ENCODE measurements at regions not wholly inside any gene's neighbourhood (a gene's known extent, or its start where the extent isn't known, plus 50 kb on each side); places are given as distances from the start of the nearest gene placed in this dataset.
"Not testable (repeated sequence)": the region's sequence is repeated elsewhere in the genome, so short reads cannot be mapped to it uniquely, and the experiment has no call there.

- DNase-seq (ENCODE audit: low spot score) = no peak
Observed at GRCh38 chr6:133114973-133115372, 126.2 kb upstream of the EYA4 start.

GRCh38 chr6:133115946-133116345 lies 125.2 kb upstream of the EYA4 start:
- no peak for DNase-seq (ENCODE audit: low spot score)

GRCh38 chr6:133128191-133128590 lies 113.0 kb upstream of the EYA4 start:
- no peak for DNase-seq (ENCODE audit: low spot score)

GRCh38 chr6:133129556-133129955 lies 111.6 kb upstream of the EYA4 start:
- no peak for DNase-seq (ENCODE audit: low spot score)

- DNase-seq (ENCODE audit: low spot score) = no peak
Observed at GRCh38 chr6:133130863-133131262, 110.3 kb upstream of the EYA4 start.

DNA sequence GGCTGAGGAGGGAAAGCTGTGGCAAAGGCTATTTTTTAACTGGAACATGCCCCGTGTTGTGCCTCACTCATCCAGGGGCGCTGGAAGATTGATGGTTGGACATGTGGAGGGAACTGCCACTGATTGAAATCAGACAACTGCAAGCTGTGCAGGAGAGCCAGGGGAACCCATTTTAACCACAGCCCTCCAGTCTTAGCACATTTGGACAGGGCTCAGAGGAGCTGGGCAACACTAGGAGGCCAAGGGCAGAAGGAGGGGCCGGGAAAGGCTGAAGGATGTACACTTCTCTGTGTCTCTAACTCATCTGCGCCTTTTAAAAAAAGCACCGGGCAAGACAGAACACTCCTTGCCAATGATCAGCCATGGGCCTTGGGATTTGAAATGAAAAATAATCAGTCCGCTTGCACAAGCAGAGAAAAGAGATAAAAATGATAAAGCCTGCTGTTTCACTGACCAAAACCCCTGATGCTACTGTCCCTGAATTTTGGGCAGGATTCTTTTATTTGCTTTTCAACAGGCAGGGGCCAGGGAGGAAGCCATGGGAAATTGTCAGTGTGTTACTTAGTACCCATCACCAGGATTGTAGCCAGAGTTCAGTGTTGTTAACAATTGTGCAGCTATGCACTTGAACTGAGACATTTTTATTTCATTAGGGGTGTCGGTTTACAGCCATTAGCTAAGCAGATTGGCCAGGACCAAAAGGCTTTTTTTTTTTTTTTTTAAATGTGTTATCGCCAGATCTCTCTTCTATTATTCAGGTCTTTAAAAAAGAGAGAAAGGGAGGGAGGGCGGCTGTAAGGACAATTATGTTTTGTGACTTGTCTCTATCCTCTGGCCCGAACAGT lies 109.3 kb upstream of the EYA4 start:
- DNase-seq (ENCODE audit: low spot score) = no peak

GRCh38 chr6:133132466-133132971 lies 108.6 kb upstream of the EYA4 start:
- no peak for DNase-seq (ENCODE audit: low spot score)

- DNase-seq (ENCODE audit: low spot score) = no peak
Observed at GRCh38 chr6:133136177-133136880, 104.8 kb upstream of the EYA4 start.

DNA sequence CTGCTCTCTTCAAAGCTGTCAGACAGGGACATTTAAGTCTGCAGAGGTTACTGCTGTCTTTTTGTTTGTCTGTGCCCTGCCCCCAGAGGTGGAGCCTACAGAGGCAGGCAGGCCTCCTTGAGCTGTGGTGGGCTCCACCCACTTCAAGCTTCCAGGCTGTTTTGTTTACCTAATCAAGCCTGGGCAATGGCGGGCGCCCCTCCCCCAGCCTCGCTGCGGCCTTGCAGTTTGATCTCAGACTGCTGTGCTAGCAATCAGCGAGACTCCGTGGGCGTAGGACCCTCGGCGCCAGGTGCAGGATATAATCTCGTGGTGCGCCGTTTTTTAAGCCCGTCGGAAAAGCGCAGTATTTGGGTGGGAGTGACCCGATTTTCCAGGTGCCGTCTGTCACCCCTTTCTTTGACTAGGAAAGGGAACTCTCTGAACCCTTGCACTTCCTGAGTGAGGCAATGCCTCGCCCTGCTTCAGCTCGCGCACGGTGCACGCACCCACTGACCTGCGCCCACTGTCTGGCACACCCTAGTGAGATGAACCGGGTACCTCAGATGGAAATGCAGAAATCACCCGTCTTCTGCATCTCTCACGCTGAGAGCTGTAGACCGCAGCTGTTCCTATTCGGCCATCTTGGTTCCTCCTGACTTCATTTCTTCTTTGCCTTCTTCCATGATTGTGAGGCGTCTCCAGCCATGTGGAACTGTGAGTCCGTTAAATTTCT lies 93.5 kb upstream of the EYA4 start:
- DNase-seq (ENCODE audit: low spot score) = not testable (repeated sequence)

DNA sequence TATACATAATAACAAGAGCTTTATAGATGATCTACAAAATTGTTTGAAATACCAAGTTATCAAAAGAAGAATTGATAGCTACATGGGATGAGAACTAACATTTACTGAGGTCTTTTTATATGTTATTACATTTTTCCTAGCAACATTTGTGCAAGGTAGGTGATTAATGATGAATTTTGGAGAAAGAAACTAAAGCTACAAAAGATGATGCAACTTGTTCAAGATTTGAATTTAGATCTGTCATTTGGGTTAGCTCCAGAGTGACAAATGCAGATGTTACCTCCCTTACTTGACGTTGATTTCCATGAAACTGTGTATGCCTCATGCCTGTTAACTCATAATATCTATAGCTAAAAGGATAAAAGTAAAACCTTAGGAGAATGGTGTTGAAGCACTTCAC lies 84.5 kb upstream of the EYA4 start:
- no peak for DNase-seq (ENCODE audit: low spot score)

GRCh38 chr6:133157995-133158394 lies 83.2 kb upstream of the EYA4 start:
- DNase-seq (ENCODE audit: low spot score) = no peak

DNA sequence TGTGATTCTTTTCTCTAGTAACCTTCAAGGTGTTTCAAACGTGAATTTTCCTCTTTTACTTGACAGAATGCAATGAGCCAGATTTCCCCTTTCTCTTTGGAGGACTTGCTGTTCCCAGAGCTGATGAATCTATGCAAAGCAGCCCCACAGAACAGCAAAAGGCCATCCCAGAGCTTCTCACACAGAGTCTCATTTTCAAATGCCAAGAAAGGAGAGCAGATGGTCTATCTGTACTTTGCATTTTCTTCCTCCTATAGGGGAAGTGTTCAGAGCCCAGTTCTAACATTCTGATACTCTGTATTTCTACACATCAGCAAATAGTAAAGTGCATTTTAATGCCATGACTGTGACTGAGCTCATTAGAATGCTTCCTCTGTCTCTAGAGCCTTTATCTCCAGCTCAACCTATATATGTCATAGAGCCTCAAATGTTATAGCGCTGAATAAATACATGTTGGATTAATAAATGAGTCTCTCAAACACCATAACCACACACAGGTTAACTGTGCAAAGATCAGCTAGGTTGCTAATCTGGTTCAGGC lies 81.8 kb upstream of the EYA4 start:
- DNase-seq (ENCODE audit: low spot score) = peak; percentile 8

- DNase-seq (ENCODE audit: low spot score) = no peak
Observed at GRCh38 chr6:133160536-133160935, 80.6 kb upstream of the EYA4 start.

DNA sequence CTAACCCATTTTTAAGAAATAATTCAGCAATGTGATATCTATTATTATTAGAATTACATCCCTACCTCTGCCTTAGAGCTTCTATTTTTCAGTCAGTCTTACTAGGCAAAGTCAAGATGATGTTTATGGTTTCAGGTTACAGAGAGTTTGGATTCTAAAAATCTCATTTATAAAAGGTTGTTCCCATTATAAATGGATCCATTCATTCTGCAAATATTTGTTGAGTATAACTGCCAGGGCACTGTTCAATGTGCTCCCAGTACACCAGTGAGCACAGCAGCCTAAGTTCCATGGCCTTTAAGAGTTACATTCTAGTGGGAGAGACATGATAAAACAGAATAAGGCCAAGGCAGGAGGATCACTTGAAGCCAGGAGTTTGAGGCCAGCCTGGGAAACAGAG lies 75.9 kb upstream of the EYA4 start:
- peak; percentile 34 for DNase-seq (ENCODE audit: low spot score)

GRCh38 chr6:133166766-133167165 lies 74.4 kb upstream of the EYA4 start:
- no peak for DNase-seq (ENCODE audit: low spot score)

GRCh38 chr6:133169901-133170300 lies 71.3 kb upstream of the EYA4 start:
- no peak for DNase-seq (ENCODE audit: low spot score)

DNA sequence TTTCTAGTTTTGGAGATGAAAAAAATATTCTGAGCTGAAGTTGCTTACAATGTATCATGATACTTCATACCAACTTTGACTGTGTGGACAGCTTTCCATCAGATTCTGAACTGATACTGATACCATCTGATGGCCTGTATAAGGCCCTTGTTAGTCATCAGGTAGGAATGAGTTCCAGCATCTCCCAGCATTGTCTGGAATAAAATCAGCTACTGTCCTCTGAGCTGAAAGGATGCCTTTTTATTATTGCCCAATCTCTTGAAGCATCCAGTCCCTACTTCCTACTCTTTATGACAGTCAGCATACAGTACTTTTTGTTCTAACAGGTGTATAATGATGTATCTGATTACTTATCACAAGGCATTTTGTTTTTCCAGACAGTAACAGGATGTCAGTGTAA lies 70.6 kb upstream of the EYA4 start:
- DNase-seq (ENCODE audit: low spot score) = peak; percentile 70

DNA sequence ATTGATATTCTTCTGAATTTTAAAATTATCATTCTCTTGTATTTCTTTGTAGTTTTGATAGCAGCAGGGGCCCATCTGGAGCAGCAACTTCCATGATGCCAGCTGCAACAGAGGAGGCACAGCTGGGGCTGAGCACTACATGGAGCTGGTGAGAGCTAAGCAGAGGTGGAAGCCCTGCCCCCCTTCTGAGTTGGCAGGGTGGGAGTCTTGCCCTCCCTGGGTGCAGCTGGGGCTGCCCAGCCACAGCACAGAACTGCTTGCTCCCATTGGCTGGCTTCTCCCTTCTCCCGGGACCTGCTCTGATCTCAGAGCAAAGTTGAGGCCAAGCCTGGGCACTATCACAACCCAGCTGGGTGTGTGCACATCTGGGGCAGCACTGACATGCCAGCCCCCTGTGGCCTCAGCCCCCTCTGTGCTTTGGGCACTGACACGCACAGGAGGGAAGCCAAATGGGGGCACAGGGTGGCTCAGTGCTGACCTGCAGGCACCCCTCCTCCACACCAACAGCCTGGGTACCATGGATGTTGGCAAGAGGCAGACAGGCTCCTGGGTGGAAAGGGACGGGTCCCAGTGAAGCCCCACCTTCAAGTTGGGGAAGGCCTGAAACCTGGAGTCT lies 69.1 kb upstream of the EYA4 start:
- no peak for DNase-seq (ENCODE audit: low spot score)

DNA sequence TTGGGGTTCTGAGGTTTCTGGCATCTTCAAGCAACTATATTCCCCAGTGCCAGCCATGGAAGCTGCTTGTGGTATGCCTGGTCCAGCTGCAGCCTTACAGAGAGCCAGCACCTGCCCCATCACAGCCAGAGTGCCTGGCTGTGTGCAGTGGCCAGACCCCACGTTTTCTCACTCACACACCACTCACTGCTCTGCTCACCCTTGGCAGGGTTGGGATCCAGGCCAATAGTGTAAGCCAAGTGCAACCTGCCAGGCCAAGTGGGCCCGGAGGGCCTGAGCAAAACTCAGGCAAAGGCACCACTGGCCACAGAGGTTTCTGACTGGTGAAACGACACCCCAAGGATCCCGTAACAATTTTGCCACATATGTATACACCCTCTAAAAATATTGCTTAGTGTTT lies 67.9 kb upstream of the EYA4 start:
- DNase-seq (ENCODE audit: low spot score) = no peak

- no peak for DNase-seq (ENCODE audit: low spot score)
Observed at GRCh38 chr6:133179481-133179880, 61.7 kb upstream of the EYA4 start.

DNA sequence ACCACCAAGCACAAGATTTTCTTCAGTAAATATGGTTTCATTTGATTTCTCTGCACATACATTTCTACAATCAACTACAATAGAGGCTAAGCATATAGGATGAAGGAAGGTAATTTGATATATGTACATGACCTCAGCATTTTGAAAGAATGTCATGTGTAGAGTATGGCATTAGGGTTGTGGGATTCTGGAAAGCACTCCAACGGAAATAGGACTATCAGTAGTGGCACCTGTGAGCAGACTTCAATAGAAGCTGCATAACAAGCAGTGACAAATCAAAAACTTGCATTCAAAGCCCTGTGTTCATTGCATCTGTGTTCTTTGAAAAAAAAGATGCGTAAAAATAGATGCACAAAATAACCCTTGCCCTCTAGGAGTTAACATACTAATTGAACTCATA lies 57.5 kb upstream of the EYA4 start:
- DNase-seq (ENCODE audit: low spot score) = no peak

- DNase-seq (ENCODE audit: low spot score) = no peak
Observed at GRCh38 chr6:133184798-133185372, 56.3 kb upstream of the EYA4 start.
